Subcutaneous abdominal adipose tissue (tissue), 5 donors: ENCODE measurements at regions not wholly inside any gene's neighbourhood (a gene's known extent, or its start where the extent isn't known, plus 50 kb on each side); places are given as distances from the start of the nearest gene placed in this dataset.

Experiments used
- H3K27ac ChIP-seq: one replicate; pipeline ENCODE4 v1.7.0; 2013; ENCODE audit warnings: low read depth, mild to moderate bottlenecking, inconsistent platforms, low read length, moderate library complexity
- H3K27me3 ChIP-seq, 5 donors: one replicate each; pipeline ENCODE4 v1.7.0; 2013; ENCODE audit warnings: low read length in 5 of 5, inconsistent platforms in 1 of 5; ENCODE audit not compliant: control insufficient read depth in 5 of 5, insufficient read depth in 4 of 5
- H3K36me3 ChIP-seq, 5 donors: one replicate each; pipeline ENCODE4 v1.7.0; 2013; ENCODE audit warnings: low read length in 5 of 5; ENCODE audit not compliant: control insufficient read depth in 5 of 5, insufficient read depth in 5 of 5
- H3K4me1 ChIP-seq, 5 donors: one replicate each; pipeline ENCODE4 v1.7.0; 2013; ENCODE audit warnings: low read length in 5 of 5, mild to moderate bottlenecking in 3 of 5, moderate library complexity in 1 of 5; ENCODE audit not compliant: control insufficient read depth in 5 of 5, insufficient read depth in 5 of 5
- H3K4me3 ChIP-seq, 5 donors: one replicate each; pipeline ENCODE4 v1.7.0; 2013; ENCODE audit warnings: low read length in 5 of 5, low read depth in 1 of 5
- H3K9ac ChIP-seq, 5 donors: one replicate each; pipeline ENCODE4 v1.7.0; 2013; ENCODE audit warnings: low read length in 5 of 5, mild to moderate bottlenecking in 4 of 5, moderate library complexity in 3 of 5
- H3K9me3 ChIP-seq, 5 donors: one replicate each; pipeline ENCODE4 v1.7.0; 2013; ENCODE audit warnings: low read length in 5 of 5; ENCODE audit not compliant: control insufficient read depth in 5 of 5
- donor health status: healthy.
- donor health status: healthy.
- donor health status: healthy.
- donor health status: healthy.
- donor health status: healthy.

DNA sequence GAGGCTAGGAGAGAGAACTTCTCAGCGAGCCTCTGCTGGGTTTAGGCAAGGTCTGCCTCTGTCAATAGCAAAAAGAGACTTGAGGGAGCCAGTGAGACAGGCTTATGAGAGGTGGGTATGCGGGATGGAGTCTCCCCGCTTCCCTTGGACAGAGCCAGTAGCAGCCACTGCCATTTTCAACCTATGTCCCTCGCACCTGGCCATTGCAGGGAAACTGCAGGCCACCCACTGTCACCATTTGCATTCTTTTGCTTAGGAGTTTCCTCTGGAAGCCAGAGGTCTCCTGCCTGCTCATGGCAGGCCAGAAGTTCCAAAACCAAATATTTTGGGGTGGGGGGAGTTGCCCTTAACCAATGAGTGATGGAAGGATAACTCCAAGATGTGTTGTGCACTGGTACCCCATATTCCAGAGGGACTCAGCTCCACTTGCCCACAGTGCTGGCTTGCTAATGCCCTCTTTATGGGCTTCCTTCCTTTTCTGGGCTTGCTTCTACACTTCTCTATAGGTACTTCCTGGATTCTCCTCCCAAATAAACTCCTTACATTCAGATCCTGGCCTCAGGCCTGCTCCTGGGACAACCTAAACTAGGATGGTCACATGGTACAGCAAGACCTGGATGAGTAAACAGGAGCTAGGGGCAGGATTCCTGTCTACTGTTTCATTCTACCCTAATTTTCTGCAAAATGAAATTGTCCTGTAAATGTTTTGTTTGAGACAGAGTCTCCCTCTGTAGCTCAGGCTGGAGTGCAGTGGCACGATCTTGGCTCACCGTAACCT lies 108.9 kb upstream of the PROK2 start:
- Histone ChIP-seq H3K36me3 (no peaks in the 10 kb centered on the region), H3K4me3 (no peak overlapping the region), H3K27me3 (peaks cover 0 to 14% (median 0%) of the 10 kb centered on the region in 5 donors), H3K27ac (no peak overlapping the region), H3K9me3 (no peaks in the 10 kb centered on the region), H3K9ac (no peak overlapping the region), H3K4me1 (peaks cover 0 to 18% (median 6%) of the 10 kb centered on the region in 5 donors)

DNA sequence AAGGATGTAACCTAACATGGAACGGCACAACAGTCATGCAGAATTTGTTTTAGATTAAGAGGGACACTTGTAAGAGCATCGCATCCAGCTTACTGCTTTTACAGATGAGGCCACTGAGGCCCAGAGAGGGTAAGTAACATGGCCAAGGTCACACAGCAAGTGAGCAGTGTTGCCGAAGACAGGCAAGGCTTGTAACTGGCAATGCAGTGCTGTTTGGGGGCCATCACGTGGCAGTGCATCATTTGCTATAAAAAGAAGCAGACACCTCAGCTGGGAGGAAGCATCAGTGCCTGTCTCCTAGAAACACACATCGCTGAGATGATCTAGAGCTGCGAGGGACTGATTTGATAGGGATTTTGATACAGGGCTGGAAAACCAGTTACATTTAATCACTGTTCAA lies 108.2 kb upstream of the PROK2 start:
- no peak overlapping the region for H3K27ac ChIP-seq
- H3K27me3 ChIP-seq, result peaks cover 0 to 15% (median 0%) of the 10 kb centered on the region in 5 donors
- no peaks in the 10 kb centered on the region for H3K36me3 ChIP-seq
- H3K9ac ChIP-seq, result no peak overlapping the region
- peaks cover 0 to 15% (median 6%) of the 10 kb centered on the region in 5 donors for H3K4me1 ChIP-seq
- no peaks in the 10 kb centered on the region for H3K9me3 ChIP-seq
- no peak overlapping the region for H3K4me3 ChIP-seq

GRCh38 chr3:71891483-71891882 lies 106.5 kb upstream of the PROK2 start:
- Histone ChIP-seq H3K4me3 (no peak overlapping the region), H3K9ac (no peak overlapping the region), H3K9me3 (no peaks in the 10 kb centered on the region), H3K27ac (no peak overlapping the region), H3K27me3 (peaks cover 0 to 15% (median 0%) of the 10 kb centered on the region in 5 donors), H3K36me3 (no peaks in the 10 kb centered on the region), H3K4me1 (peaks cover 0 to 2% (median 0%) of the 10 kb centered on the region in 5 donors)

- H3K4me3 ChIP-seq, result no peak overlapping the region
- H3K9ac ChIP-seq, result no peak overlapping the region
- H3K36me3 ChIP-seq, result no peaks in the 10 kb centered on the region
- H3K27me3 ChIP-seq, result peaks cover 0 to 15% (median 0%) of the 10 kb centered on the region in 5 donors
- H3K4me1 ChIP-seq, result no peaks in the 10 kb centered on the region
- no peaks in the 10 kb centered on the region for H3K9me3 ChIP-seq
- no peak overlapping the region for H3K27ac ChIP-seq
Measured at GRCh38 chr3:71890356-71890931, 105.5 kb upstream of the PROK2 start.

GRCh38 chr3:71887256-71887655 lies 102.3 kb upstream of the PROK2 start:
- no peaks in the 10 kb centered on the region for H3K9me3 ChIP-seq
- no peak overlapping the region for H3K4me3 ChIP-seq
- no peak overlapping the region for H3K9ac ChIP-seq
- no peak overlapping the region for H3K27ac ChIP-seq
- no peaks in the 10 kb centered on the region for H3K4me1 ChIP-seq
- H3K27me3 ChIP-seq, result peaks cover 0 to 4% (median 0%) of the 10 kb centered on the region in 5 donors
- no peaks in the 10 kb centered on the region for H3K36me3 ChIP-seq

DNA sequence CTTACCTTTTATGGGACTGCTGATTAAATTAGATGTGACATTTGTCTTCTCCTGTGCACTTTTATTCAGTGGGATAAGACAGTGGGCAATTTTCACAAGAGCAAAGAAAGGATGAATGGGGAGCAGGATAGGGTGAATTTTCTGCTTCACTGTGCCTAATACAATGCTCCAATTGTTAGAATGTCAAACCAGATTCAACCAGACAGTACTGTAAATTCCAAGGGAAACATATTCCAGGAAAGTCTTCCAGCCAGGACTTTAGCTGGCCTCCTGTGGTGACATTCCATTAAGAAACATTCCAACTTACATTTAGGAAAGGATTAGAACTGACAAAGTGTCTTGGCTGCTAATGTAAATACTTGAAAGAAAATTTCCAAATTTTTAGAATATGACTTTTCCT lies 100.1 kb upstream of the PROK2 start:
- H3K27ac ChIP-seq, result no peak overlapping the region
- peaks cover 0 to 4% (median 0%) of the 10 kb centered on the region in 5 donors for H3K27me3 ChIP-seq
- H3K9ac ChIP-seq, result no peak overlapping the region

DNA sequence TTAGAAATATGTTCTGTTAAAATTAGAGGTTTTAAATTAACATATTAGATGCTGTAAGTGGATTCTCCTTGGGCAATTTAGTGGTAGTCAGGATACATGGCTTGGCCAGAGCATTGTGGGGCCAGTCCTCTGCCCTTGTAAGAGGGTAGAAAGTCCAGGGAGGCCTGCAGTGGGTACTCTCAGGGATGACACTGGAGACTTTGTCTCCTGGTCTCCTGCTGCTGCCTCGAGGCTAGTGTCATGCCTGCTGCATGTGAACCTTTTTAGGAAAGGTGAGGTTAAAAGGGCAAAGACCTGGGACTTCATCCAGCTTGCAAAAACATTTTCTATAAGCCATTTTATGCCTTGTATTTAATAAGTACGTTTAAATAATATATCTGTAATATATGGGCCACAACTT lies 96.8 kb upstream of the PROK2 start:
- Histone ChIP-seq H3K4me3 (no peak overlapping the region), H3K9ac (no peak overlapping the region), H3K36me3 (no peaks in the 10 kb centered on the region), H3K4me1 (no peaks in the 10 kb centered on the region), H3K9me3 (no peaks in the 10 kb centered on the region), H3K27ac (no peak overlapping the region), H3K27me3 (peaks cover 0 to 8% (median under 1%) of the 10 kb centered on the region in 5 donors)

More for the DNA sequence above, 100.1 kb upstream of the PROK2 start:
- H3K9me3 ChIP-seq, result no peaks in the 10 kb centered on the region
- H3K4me3 ChIP-seq, result no peak overlapping the region
- H3K36me3 ChIP-seq, result no peaks in the 10 kb centered on the region
- H3K4me1 ChIP-seq, result no peaks in the 10 kb centered on the region

- Histone ChIP-seq H3K27ac (no peak overlapping the region), H3K9ac (no peak overlapping the region), H3K9me3 (no peaks in the 10 kb centered on the region), H3K36me3 (no peaks in the 10 kb centered on the region), H3K4me1 (no peaks in the 10 kb centered on the region), H3K27me3 (peaks cover 0 to 8% (median 2%) of the 10 kb centered on the region in 5 donors), H3K4me3 (no peak overlapping the region)
Measured at GRCh38 chr3:71881041-71881440, 96.1 kb upstream of the PROK2 start.

DNA sequence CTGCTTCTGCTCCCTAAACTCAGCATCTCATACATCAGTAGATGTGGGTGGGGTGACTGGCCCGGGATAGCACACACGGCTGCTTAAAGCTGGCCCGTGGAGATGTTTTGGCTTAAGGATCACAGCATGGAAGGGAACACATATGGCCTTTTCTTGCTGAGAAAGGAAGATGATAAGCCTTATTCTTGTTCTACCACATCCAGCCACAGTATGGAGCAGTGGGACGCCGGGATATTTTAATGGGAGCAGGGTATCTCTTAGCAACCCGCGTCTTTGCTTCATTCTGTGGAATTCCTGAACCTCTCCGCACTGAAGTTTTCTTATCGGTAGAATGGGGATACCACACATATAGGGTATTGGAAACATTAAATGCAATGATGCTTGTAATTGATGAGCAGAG lies 94.1 kb upstream of the PROK2 start:
- H3K9ac ChIP-seq, result no peak overlapping the region
- H3K4me1 ChIP-seq, result peaks cover 0 to 3% (median 0%) of the 10 kb centered on the region in 5 donors
- H3K27me3 ChIP-seq, result peaks cover 0 to 10% (median 2%) of the 10 kb centered on the region in 5 donors

More for the DNA sequence above, 94.1 kb upstream of the PROK2 start:
- Histone ChIP-seq H3K9me3 (no peaks in the 10 kb centered on the region), H3K36me3 (no peaks in the 10 kb centered on the region), H3K27ac (no peak overlapping the region), H3K4me3 (no peak overlapping the region)
